NB4 (cell line): ENCODE measurements at regions not wholly inside any gene's neighbourhood (a gene's known extent, or its start where the extent isn't known, plus 50 kb on each side); places are given as distances from the start of the nearest gene placed in this dataset.

Experiments used
- DNase-seq: peaks from one replicate; pipeline ENCODE4 v3.0.0; 2010; ENCODE audit warnings: low read depth
- H3K4me3 ChIP-seq: one replicate; pipeline ENCODE4 v1.5.1; 2011; ENCODE audit warnings: mild to moderate bottlenecking, low read depth, low read length, moderate library complexity
- CTCF ChIP-seq: IDR thresholded peaks from one replicate; pipeline ENCODE4 v1.5.1; 2012; ENCODE audit warnings: low read depth, low read length
- MAX ChIP-seq: IDR thresholded peaks from 2 replicates; pipeline ENCODE4 v1.6.1; 2011; ENCODE audit warnings: low read depth, low read length
- MYC ChIP-seq: IDR thresholded peaks from 2 replicates; pipeline ENCODE4 v1.6.1; 2011; ENCODE audit warnings: low read depth, low read length
- POLR2A ChIP-seq: IDR thresholded peaks from 2 replicates; pipeline ENCODE4 v1.6.1; 2011; ENCODE audit warnings: mild to moderate bottlenecking; ENCODE audit not compliant: insufficient read length; ENCODE audit errors: extremely low read depth

DNA sequence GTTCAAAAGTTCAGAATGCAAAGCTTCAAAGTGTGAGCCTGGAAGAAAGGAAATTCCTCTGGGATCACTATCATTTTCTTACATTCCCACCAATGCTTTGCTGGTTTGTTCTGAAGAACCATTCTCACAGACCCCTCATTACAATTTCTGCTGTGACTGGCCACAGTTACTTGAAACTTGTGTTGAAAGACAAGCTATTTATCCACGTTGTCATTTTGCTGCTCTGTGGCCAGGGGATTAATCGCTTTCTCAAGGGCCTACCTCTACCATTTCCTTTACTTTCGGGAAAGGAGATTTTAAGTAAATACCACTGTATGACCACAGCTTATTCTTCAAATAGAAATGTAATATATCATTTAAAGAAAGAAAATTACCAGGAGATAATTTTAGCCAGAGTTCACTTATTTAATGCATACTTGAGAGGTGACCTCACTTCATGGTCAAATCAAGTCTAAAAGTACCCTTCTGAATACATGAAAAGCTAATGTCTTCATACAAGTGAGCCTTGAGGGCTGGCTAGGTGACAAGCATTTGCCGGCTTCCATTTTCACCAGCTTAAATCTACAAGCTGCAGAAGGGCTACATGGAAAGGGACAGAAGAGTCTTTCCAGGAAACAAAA is 69.8 kb upstream of the ROBO2 start:
- no peak overlapping the region for H3K4me3 ChIP-seq
- TF ChIP-seq POLR2A (no peak), MYC (no peak), MAX (no peak), CTCF (no peak)
- no peak for DNase-seq

GRCh38 chr3:76972624-76973296 is 67.1 kb upstream of the ROBO2 start:
- TF ChIP-seq MYC = no peak
- no peak for TF ChIP-seq MAX
- TF ChIP-seq POLR2A = no peak
- TF ChIP-seq CTCF = no peak
- DNase-seq = no peak
- H3K4me3 ChIP-seq = no peak overlapping the region

DNA sequence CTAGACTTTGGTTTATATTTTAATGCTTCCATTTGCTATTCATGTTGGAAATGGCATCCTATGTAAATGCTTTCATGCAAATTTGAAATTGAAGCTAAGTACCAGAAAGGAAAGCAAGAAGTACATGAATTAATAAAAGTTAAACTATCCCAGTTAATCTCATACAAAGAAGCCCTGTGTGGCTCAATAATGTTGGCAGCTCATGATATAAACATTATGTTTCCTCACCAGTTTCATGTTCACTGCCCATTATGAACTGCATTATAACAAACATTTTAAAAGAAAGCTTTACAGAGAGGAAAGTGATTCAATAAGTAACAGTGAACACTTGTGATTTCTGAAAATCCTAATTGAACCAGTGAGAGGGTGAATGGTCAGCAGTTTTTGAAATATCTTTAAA is 62.9 kb upstream of the ROBO2 start:
- H3K4me3 ChIP-seq = no peak overlapping the region
- TF ChIP-seq POLR2A (no peak), MAX (no peak), MYC (no peak), CTCF (no peak)
- no peak for DNase-seq

DNA sequence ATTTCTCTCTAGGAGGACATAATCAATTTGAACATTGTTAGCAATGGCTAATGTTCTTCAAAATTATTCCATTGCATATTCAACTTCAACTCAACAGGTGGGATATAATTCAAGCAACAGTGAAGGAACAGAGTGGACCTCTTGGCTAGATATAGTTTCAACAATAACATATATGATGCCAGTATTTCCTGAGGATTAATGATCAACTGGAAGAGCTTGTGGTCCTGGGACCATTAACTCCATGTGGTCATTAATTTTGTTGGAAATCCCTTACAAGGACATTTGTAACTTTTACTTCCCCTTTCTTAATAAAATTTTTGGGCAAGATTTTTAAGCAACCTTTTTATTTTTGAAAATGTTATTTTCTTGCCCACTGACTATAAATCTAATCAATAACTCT is 54.3 kb upstream of the ROBO2 start:
- no peak for DNase-seq
- no peak for TF ChIP-seq POLR2A
- H3K4me3 ChIP-seq = no peak overlapping the region

- DNase-seq = no peak
- TF ChIP-seq CTCF (no peak), POLR2A (no peak), MYC (no peak), MAX (no peak)
- no peak overlapping the region for H3K4me3 ChIP-seq
Observed at GRCh38 chr3:76986876-76987474, 52.9 kb upstream of the ROBO2 start.
